ENCODE measurements at regions not wholly inside any gene's neighbourhood (a gene's known extent, or its start where the extent isn't known, plus 50 kb on each side); places are given as distances from the start of the nearest gene placed in this dataset.
"Not testable (repeated sequence)": the region's sequence is repeated elsewhere in the genome, so short reads cannot be mapped to it uniquely, and the experiment has no call there.

GRCh38 chr9:84075004-84075403 is 94.4 kb downstream of the RMI1 start:
- Histone ChIP-seq H3K4me2 (ENCODE audit: low read length) (no peak overlapping the region), H3K27me3 (ENCODE audit: low read length) (peaks cover 8% of the 10 kb centered on the region; the same call in 1 of the 2 replicates), H3K4me3 (ENCODE audit: low read length) (no peak overlapping the region), H3K9me3 (ENCODE audit: low read length) (no peaks in the 10 kb centered on the region), H3K36me3 (ENCODE audit: low read depth, low read length) (no peaks in the 10 kb centered on the region), H3K79me2 (ENCODE audit: low read length) (no peaks in the 10 kb centered on the region), H3K27ac (ENCODE audit: low read length) (no peak overlapping the region), H3K9me2 (replicated peaks; ENCODE audit: low read length) (no peaks in the 10 kb centered on the region), H3K4me1 (ENCODE audit: insufficient read depth, low read length) (no peaks in the 10 kb centered on the region), H4K20me1 (ENCODE audit: low read length) (no peaks in the 10 kb centered on the region), H3K9ac (ENCODE audit: low read length) (no peak overlapping the region), H2AFZ (ENCODE audit: low read length) (no peak overlapping the region), H3F3A (ENCODE audit: low read length, unreplicated experiment) (no peaks in the 10 kb centered on the region)
- intact Hi-C loops (cut with micrococcal nuclease): no loop called here
- TF ChIP-seq CTCF (conservative IDR thresholded peaks at IDR 0.05; ENCODE audit: low read depth, low read length) (no peak), EZH2phosphoT487 (IDR thresholded peaks at IDR 0.05; ENCODE audit: borderline replicate concordance, low read length) (no peak), EZH2 (IDR thresholded peaks at IDR 0.05; ENCODE audit: low read length, unreplicated experiment) (no peak)
- no peak for ATAC-seq
- no TSS peak for BruUV-seq (replicated peaks)
- CTCF ChIA-PET: no interaction called here
- POLR2A ChIA-PET (ENCODE audit: unreplicated experiment): no interaction called here
- no peak for DNase-seq

GRCh38 chr9:84076384-84076783 is 95.8 kb downstream of the RMI1 start:
- H3K4me2 ChIP-seq (ENCODE audit: low read length): no peak overlapping the region
- no peak overlapping the region for H2AFZ ChIP-seq (ENCODE audit: low read length)
- H3K9ac ChIP-seq (ENCODE audit: low read length): no peak overlapping the region
- H3K27me3 ChIP-seq (ENCODE audit: low read length): peaks cover 13% of the 10 kb centered on the region; the same call in 1 of the 2 replicates
- CTCF ChIA-PET: no interaction called here
- intact Hi-C loops (cut with micrococcal nuclease): no loop called here
- no TSS peak for BruUV-seq (replicated peaks)
- H3K9me3 ChIP-seq (ENCODE audit: low read length): no peaks in the 10 kb centered on the region
- H3F3A ChIP-seq (ENCODE audit: low read length, unreplicated experiment): no peaks in the 10 kb centered on the region
- H4K20me1 ChIP-seq (ENCODE audit: low read length): no peaks in the 10 kb centered on the region
- ATAC-seq (no peak), DNase-seq (no peak)
- no peaks in the 10 kb centered on the region for H3K9me2 ChIP-seq (replicated peaks; ENCODE audit: low read length)
- TF ChIP-seq EZH2 (IDR thresholded peaks at IDR 0.05; ENCODE audit: low read length, unreplicated experiment) (no peak), EZH2phosphoT487 (IDR thresholded peaks at IDR 0.05; ENCODE audit: borderline replicate concordance, low read length) (no peak), CTCF (conservative IDR thresholded peaks at IDR 0.05; ENCODE audit: low read depth, low read length) (no peak)
- no peak overlapping the region for H3K4me3 ChIP-seq (ENCODE audit: low read length)
- no peak overlapping the region for H3K27ac ChIP-seq (ENCODE audit: low read length)
- no peaks in the 10 kb centered on the region for H3K79me2 ChIP-seq (ENCODE audit: low read length)
- no peaks in the 10 kb centered on the region for H3K36me3 ChIP-seq (ENCODE audit: low read depth, low read length)
- POLR2A ChIA-PET (ENCODE audit: unreplicated experiment): no interaction called here
- H3K4me1 ChIP-seq (ENCODE audit: insufficient read depth, low read length): no peaks in the 10 kb centered on the region

- BruUV-seq (replicated peaks); H3F3A ChIP-seq (ENCODE audit: low read length, unreplicated experiment); H3K9me2 ChIP-seq (replicated peaks; ENCODE audit: low read length); H3K9ac ChIP-seq (ENCODE audit: low read length); ATAC-seq; H4K20me1 ChIP-seq (ENCODE audit: low read length); DNase-seq; H3K4me2 ChIP-seq (ENCODE audit: low read length); POLR2A ChIA-PET (ENCODE audit: unreplicated experiment); H3K27ac ChIP-seq (ENCODE audit: low read length); intact Hi-C loops (cut with micrococcal nuclease); H3K4me1 ChIP-seq (ENCODE audit: insufficient read depth, low read length); CTCF ChIA-PET; H3K36me3 ChIP-seq (ENCODE audit: low read depth, low read length); H3K9me3 ChIP-seq (ENCODE audit: low read length); H2AFZ ChIP-seq (ENCODE audit: low read length); H3K79me2 ChIP-seq (ENCODE audit: low read length); H3K4me3 ChIP-seq (ENCODE audit: low read length): not testable (repeated sequence)
- H3K27me3 ChIP-seq (ENCODE audit: low read length): peaks cover 20% of the 10 kb centered on the region; the same call in 1 of the 2 replicates
These were observed 97.2 kb downstream of the RMI1 start for GRCh38 chr9:84077816-84078215.
